ENCODE measurements at regions not wholly inside any gene's neighbourhood (a gene's known extent, or its start where the extent isn't known, plus 50 kb on each side); places are given as distances from the start of the nearest gene placed in this dataset.

GRCh38 chr6:137588472-137588871, 94.3 kb upstream of the OLIG3 start:
- DNase-seq: no peak
- no peaks in the 10 kb centered on the region for H3K36me3 ChIP-seq
- H3K27me3 ChIP-seq: no peaks in the 10 kb centered on the region
- 90 to 95% methylated on average over 4 of the region's 4 CpGs for WGBS, 2 donors
- peaks cover 0 to 5% (median 3%) of the 10 kb centered on the region in 4 donors for H3K9me3 ChIP-seq
- intact Hi-C loops (cut with DNase I): no loop called here
- no peak overlapping the region for H3K27ac ChIP-seq
- no peaks in the 10 kb centered on the region for H3K4me1 ChIP-seq
- no peak overlapping the region for H3K4me3 ChIP-seq
- no peak for TF ChIP-seq POLR2AphosphoS5 (IDR thresholded peaks at IDR 0.05)
- no peak for TF ChIP-seq CTCF (IDR thresholded peaks at IDR 0.05)
- no peak for TF ChIP-seq POLR2A (IDR thresholded peaks at IDR 0.05)
- no peak for TF ChIP-seq EP300 (IDR thresholded peaks at IDR 0.05)

- Histone ChIP-seq H3K36me3 (no peaks in the 10 kb centered on the region), H3K4me3 (no peak overlapping the region), H3K27ac (no peak overlapping the region), H3K27me3 (no peaks in the 10 kb centered on the region), H3K4me1 (no peaks in the 10 kb centered on the region), H3K9me3 (peaks cover 0 to 5% (median 3%) of the 10 kb centered on the region in 4 donors)
- WGBS, 2 donors: 71 to 76% methylated on average over 9 of the region's 9 CpGs
- DNase-seq: no peak
- intact Hi-C loops (cut with DNase I): no loop called here
- TF ChIP-seq POLR2AphosphoS5 (IDR thresholded peaks at IDR 0.05) (no peak), CTCF (IDR thresholded peaks at IDR 0.05) (no peak), EP300 (IDR thresholded peaks at IDR 0.05) (no peak), POLR2A (IDR thresholded peaks at IDR 0.05) (no peak)
Measured at GRCh38 chr6:137589067-137589848, 95.1 kb upstream of the OLIG3 start.

DNA sequence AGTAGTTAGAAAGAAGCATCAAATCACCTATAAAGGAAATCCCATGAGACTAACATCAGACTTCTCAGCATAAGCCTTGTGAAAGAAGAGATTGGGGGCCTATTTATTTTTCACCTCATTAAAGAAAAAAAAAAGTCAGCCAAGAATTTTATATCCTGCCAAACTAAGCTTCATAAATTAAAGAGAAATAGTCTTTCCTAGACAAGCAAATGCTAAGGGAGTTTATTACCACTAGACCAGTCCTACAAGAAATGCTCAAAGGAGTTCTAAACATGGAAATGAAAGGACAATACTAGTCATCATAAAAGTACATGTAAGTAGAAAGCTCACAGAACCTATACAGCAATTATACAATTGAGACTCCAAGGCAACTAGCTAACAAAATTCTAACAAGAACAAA, 96.5 kb upstream of the OLIG3 start:
- Histone ChIP-seq H3K27ac (no peak overlapping the region), H3K4me1 (no peaks in the 10 kb centered on the region), H3K27me3 (no peaks in the 10 kb centered on the region), H3K4me3 (no peak overlapping the region), H3K36me3 (no peaks in the 10 kb centered on the region), H3K9me3 (peaks cover 0 to 5% (median 3%) of the 10 kb centered on the region in 4 donors)
- DNase-seq: no peak
- no peak for TF ChIP-seq EP300 (IDR thresholded peaks at IDR 0.05)
- TF ChIP-seq POLR2A (IDR thresholded peaks at IDR 0.05): no peak
- no peak for TF ChIP-seq CTCF (IDR thresholded peaks at IDR 0.05)
- no peak for TF ChIP-seq POLR2AphosphoS5 (IDR thresholded peaks at IDR 0.05)
- intact Hi-C loops (cut with DNase I): no loop called here

DNA sequence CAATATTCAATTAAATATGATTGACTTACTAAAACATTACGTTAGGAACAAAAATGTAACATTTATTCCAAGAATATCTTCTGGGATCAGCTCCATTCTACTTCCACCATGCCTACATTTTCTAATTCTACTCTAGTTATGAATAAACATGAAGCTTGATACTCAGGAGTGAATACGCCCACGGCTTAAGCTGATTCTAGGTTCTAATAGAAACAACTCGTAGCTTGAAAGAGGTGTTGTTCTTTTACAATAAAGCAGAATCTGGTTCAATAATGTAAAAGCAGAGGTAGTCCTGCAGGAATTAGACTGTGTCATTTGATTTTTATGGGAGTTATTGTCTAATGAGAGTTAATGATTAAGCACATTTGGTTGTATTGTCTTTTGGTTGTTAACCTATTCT, 107.3 kb upstream of the OLIG3 start:
- no peak overlapping the region for H3K27ac ChIP-seq
- no peaks in the 10 kb centered on the region for H3K9me3 ChIP-seq
- TF ChIP-seq POLR2A (IDR thresholded peaks at IDR 0.05) (no peak), EP300 (IDR thresholded peaks at IDR 0.05) (no peak)
- no peaks in the 10 kb centered on the region for H3K36me3 ChIP-seq
- intact Hi-C loops (cut with DNase I): no loop called here
- no peak for DNase-seq
- WGBS, 2 donors: 46 to 67% methylated on average over 4 of the region's 4 CpGs
- H3K4me1 ChIP-seq: no peaks in the 10 kb centered on the region
- peaks cover 0 to 6% (median 0%) of the 10 kb centered on the region in 3 donors for H3K27me3 ChIP-seq
- H3K4me3 ChIP-seq: no peak overlapping the region

- DNase-seq: no peak
- H3K27ac ChIP-seq: no peak overlapping the region
- no peaks in the 10 kb centered on the region for H3K4me1 ChIP-seq
- TF ChIP-seq EP300 (IDR thresholded peaks at IDR 0.05) (no peak), POLR2AphosphoS5 (IDR thresholded peaks at IDR 0.05) (no peak), POLR2A (IDR thresholded peaks at IDR 0.05) (no peak), CTCF (IDR thresholded peaks at IDR 0.05) (no peak)
- no peak overlapping the region for H3K4me3 ChIP-seq
- intact Hi-C loops (cut with DNase I): no loop called here
- peaks cover 0 to 6% (median 0%) of the 10 kb centered on the region in 3 donors for H3K27me3 ChIP-seq
- H3K36me3 ChIP-seq: no peaks in the 10 kb centered on the region
- H3K9me3 ChIP-seq: no peaks in the 10 kb centered on the region
- WGBS, 2 donors: 39 to 64% methylated on average over 9 of the region's 9 CpGs
Measured at GRCh38 chr6:137602313-137603197, 108.4 kb upstream of the OLIG3 start.
